Mesothelial cell of epicardium (in vitro differentiated cells): ENCODE measurements at regions not wholly inside any gene's neighbourhood (a gene's known extent, or its start where the extent isn't known, plus 50 kb on each side); places are given as distances from the start of the nearest gene placed in this dataset.

Experiments
- DNase-seq, 2 experiments: peaks; one replicate each; pipeline ENCODE4 v3.0.0; 2021; ENCODE audit warnings: low spot score in 2 of 2; ENCODE audit not compliant: unreplicated experiment in 2 of 2
- H3K27ac Mint-ChIP-seq: 2 replicates; pipeline ENCODE4 v1.8.0; 2021; ENCODE audit warnings: mixed read lengths
- H3K27me3 Mint-ChIP-seq: 2 replicates; pipeline ENCODE4 v1.8.0; 2021; ENCODE audit warnings: low read depth, mixed read lengths
- H3K36me3 Mint-ChIP-seq: 2 replicates; pipeline ENCODE4 v1.8.0; 2021; ENCODE audit warnings: mixed read lengths
- H3K4me1 Mint-ChIP-seq: 2 replicates; pipeline ENCODE4 v1.8.0; 2021; ENCODE audit warnings: mixed read lengths
- H3K4me3 Mint-ChIP-seq: 2 replicates; pipeline ENCODE4 v1.8.0; 2021; ENCODE audit warnings: mild to moderate bottlenecking, moderate library complexity, mixed read lengths
- H3K9me3 Mint-ChIP-seq: 2 replicates; pipeline ENCODE4 v1.8.0; 2021; ENCODE audit warnings: mixed read lengths
- TF ChIP-seq, protein P1 (sequence below): fragments of 200-600 bp; sonication (generic); IDR thresholded peaks from one replicate; pipeline ENCODE4 v1.5.0; 2021; ENCODE audit warnings: antibody characterized with exemption; ENCODE audit not compliant: unreplicated experiment

DNA sequence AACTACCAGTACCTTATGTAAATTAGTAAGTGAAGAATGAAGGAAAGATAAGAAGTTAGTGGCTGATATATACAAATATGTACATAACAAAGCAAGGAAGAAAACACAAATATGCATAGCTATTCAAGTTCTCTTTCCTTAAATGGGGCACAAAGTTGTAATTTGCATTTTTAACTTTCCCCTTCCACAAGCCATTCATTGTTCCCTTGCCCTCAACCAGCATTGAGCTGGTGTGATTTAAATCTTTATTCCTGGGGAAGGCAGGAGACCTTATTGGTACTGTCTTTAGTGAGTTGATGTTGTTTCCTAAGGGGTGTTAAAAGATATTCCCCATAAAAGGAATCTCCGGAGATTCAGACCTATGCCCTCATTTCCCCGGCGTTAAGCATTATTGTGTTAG lies 735.3 kb downstream of the PCDH18 start:
- H3K4me1 Mint-ChIP-seq: no peaks in the 10 kb centered on the region
- no peak overlapping the region for H3K4me3 Mint-ChIP-seq
- H3K27ac Mint-ChIP-seq: no peak overlapping the region
- peaks cover 2% of the 10 kb centered on the region for H3K27me3 Mint-ChIP-seq
- no peak for DNase-seq
- no peaks in the 10 kb centered on the region for H3K36me3 Mint-ChIP-seq
- TF ChIP-seq, protein P1, sequence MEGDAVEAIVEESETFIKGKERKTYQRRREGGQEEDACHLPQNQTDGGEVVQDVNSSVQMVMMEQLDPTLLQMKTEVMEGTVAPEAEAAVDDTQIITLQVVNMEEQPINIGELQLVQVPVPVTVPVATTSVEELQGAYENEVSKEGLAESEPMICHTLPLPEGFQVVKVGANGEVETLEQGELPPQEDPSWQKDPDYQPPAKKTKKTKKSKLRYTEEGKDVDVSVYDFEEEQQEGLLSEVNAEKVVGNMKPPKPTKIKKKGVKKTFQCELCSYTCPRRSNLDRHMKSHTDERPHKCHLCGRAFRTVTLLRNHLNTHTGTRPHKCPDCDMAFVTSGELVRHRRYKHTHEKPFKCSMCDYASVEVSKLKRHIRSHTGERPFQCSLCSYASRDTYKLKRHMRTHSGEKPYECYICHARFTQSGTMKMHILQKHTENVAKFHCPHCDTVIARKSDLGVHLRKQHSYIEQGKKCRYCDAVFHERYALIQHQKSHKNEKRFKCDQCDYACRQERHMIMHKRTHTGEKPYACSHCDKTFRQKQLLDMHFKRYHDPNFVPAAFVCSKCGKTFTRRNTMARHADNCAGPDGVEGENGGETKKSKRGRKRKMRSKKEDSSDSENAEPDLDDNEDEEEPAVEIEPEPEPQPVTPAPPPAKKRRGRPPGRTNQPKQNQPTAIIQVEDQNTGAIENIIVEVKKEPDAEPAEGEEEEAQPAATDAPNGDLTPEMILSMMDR: no peak
- peaks cover 8% of the 10 kb centered on the region for H3K9me3 Mint-ChIP-seq

DNA sequence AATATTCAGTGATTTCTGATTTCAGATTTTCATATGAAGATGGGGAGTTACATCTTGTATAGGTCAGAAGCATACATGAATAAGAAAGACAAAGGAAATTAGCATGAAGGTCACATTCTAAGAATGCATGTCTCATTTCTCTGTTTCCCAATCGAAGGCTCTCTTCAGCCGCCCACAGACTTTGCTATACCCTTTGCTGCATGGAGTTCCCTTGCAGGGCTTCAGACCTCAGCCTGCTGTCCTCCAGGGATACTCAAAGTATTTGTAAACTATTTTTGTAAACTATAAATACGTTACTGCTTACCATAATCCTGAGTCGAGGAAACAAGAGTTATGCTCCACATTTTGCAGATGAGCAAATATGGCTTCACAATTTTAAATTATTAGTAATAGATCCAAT lies 738.4 kb downstream of the PCDH18 start:
- no peak for DNase-seq
- Mint-ChIP-seq H3K9me3 (peaks cover 5% of the 10 kb centered on the region), H3K4me3 (no peak overlapping the region), H3K27ac (no peak overlapping the region), H3K27me3 (no peaks in the 10 kb centered on the region), H3K36me3 (no peaks in the 10 kb centered on the region), H3K4me1 (no peaks in the 10 kb centered on the region)
- TF ChIP-seq, protein P1: no peak

DNA sequence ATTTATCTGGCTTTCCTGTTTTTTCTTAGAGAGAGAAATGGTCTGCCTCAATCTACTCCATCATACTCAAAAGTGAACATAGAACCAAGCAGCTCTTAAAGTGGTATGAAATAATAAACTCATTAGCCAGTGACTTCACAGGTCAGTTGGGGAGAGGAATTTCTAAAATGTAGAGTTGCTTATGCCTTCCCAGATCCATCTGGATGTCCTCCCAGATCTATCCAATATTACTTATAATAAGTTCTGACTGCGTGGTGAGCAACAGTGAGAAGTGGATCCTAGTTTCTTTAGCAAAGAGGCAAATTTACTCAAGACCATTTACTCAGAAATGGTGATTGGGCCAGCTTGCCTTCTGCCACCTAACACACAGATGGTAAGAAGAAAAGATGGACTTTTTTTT lies 748.0 kb downstream of the PCDH18 start:
- Mint-ChIP-seq H3K9me3 (peaks cover 21% of the 10 kb centered on the region), H3K27ac (no peak overlapping the region), H3K4me3 (no peak overlapping the region), H3K27me3 (no peaks in the 10 kb centered on the region), H3K36me3 (peaks cover 3% of the 10 kb centered on the region), H3K4me1 (no peaks in the 10 kb centered on the region)
- no peak for DNase-seq
- TF ChIP-seq, protein P1: no peak

DNA sequence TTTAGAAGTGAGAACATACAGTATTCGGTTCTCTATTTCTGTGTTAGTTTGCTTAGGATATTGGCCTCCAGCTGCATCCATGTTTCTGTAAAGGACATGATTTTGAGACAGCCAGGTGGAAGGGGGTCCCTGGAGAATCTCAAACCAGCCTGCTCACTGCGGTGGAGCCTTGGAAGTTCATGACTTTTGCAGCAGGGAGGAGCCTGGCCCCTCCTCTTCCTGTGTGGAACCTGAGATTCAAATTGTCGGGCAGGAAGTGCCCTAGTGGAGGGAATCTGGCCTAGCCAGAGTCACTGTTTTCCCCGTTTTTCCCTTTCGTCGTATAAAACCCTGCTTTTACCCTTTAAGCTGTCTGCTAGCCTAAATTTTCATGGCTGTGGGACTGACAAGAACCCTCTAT lies 762.6 kb downstream of the PCDH18 start:
- no peak overlapping the region for H3K4me3 Mint-ChIP-seq
- TF ChIP-seq, protein P1: no peak
- H3K9me3 Mint-ChIP-seq: peaks cover 15% of the 10 kb centered on the region
- DNase-seq: no peak
- no peak overlapping the region for H3K27ac Mint-ChIP-seq
- H3K27me3 Mint-ChIP-seq: no peaks in the 10 kb centered on the region
- no peaks in the 10 kb centered on the region for H3K36me3 Mint-ChIP-seq
- H3K4me1 Mint-ChIP-seq: no peaks in the 10 kb centered on the region

DNA sequence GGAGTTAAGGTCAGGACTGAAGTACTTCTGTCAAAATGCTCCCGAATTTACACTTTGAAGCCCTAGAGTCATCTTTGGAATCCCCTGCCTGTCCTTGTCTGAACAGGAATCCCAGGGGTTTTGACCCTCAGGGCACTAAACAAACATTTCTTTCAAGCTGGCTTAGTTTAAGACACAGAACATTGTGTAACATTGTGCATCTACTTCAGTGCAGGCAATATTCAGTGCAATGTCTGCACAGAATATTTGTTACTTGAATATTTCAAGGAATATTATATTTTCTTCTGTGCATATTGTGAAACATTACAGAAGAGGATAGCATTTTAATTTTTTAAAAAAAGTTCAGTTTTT lies 763.4 kb downstream of the PCDH18 start:
- no peaks in the 10 kb centered on the region for H3K27me3 Mint-ChIP-seq
- no peak overlapping the region for H3K4me3 Mint-ChIP-seq
- no peaks in the 10 kb centered on the region for H3K36me3 Mint-ChIP-seq
- TF ChIP-seq, protein P1: no peak
- peaks cover 15% of the 10 kb centered on the region for H3K9me3 Mint-ChIP-seq
- H3K27ac Mint-ChIP-seq: no peak overlapping the region
- DNase-seq: no peak
- H3K4me1 Mint-ChIP-seq: no peaks in the 10 kb centered on the region

DNA sequence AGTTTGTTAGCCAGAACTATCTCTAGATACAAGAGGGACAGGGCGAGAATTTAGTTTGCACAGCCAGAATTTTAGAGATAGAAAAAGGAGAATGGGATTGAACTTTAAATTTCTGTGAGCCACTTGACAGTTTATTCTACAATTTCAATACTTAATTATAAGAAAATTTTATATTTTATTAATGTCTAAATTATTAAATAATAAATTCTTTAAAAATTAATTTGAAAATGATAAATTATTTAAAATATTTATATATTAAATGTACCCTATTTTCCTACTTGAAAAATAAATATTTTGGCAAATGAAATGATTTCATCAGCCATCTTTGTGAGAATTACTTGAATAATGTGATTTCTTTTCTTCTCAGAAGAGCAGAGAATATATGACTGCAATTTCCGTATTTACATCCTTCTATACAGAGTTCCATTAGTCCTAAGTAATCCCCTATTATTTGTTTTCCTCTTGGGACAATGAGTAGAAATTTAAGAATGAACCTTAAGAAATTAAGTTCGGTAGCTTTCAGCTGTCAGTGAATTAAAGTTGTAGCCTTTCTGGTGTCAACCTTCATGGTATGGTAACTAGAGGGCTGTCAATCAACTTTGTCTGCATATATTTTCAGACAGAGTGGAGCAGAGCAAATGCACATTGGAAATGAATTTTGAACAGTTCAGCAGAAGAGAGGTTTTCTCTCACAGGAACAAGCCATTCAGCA lies 763.9 kb downstream of the PCDH18 start:
- H3K27me3 Mint-ChIP-seq: no peaks in the 10 kb centered on the region
- peaks cover 15% of the 10 kb centered on the region for H3K9me3 Mint-ChIP-seq
- TF ChIP-seq, protein P1: no peak
- H3K4me1 Mint-ChIP-seq: no peaks in the 10 kb centered on the region
- H3K4me3 Mint-ChIP-seq: no peak overlapping the region
- no peaks in the 10 kb centered on the region for H3K36me3 Mint-ChIP-seq
- no peak for DNase-seq
- H3K27ac Mint-ChIP-seq: no peak overlapping the region
